ENCODE measurements at regions not wholly inside any gene's neighbourhood (a gene's known extent, or its start where the extent isn't known, plus 50 kb on each side); places are given as distances from the start of the nearest gene placed in this dataset.

DNA sequence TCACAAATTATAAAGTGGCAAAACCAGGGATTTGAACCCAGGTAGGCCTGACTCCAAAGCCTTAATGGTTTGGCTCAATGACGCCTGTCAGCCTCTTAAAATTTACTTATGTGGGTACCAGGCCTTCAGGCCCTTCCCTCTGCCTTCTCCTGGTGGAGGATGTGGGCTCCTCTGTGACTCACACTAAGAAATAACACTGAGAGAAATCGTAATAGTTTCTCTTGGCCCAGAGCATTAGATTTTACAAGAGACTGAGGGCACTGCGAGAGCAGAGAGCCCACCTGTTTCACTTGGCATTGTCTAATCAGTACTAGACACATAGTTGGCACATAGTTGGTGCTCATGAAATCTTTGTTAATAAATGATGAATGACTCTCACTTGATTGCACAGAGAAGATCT is 505.2 kb downstream of the SHQ1 start:
- TF ChIP-seq REST (IDR thresholded peaks at IDR 0.05; ENCODE audit: insufficient read depth in 1 of 2, low read depth in 2 of 2, low read length in 1 of 2) (no peak), POLR2AphosphoS5 (IDR thresholded peaks at IDR 0.05; ENCODE audit: low read depth, low read length) (no peak)
- TF ChIP-seq, protein P1, sequence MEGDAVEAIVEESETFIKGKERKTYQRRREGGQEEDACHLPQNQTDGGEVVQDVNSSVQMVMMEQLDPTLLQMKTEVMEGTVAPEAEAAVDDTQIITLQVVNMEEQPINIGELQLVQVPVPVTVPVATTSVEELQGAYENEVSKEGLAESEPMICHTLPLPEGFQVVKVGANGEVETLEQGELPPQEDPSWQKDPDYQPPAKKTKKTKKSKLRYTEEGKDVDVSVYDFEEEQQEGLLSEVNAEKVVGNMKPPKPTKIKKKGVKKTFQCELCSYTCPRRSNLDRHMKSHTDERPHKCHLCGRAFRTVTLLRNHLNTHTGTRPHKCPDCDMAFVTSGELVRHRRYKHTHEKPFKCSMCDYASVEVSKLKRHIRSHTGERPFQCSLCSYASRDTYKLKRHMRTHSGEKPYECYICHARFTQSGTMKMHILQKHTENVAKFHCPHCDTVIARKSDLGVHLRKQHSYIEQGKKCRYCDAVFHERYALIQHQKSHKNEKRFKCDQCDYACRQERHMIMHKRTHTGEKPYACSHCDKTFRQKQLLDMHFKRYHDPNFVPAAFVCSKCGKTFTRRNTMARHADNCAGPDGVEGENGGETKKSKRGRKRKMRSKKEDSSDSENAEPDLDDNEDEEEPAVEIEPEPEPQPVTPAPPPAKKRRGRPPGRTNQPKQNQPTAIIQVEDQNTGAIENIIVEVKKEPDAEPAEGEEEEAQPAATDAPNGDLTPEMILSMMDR (IDR thresholded peaks at IDR 0.05), result no peak
